ENCODE measurements at regions not wholly inside any gene's neighbourhood (a gene's known extent, or its start where the extent isn't known, plus 50 kb on each side); places are given as distances from the start of the nearest gene placed in this dataset.
"Not testable (repeated sequence)": the region's sequence is repeated elsewhere in the genome, so short reads cannot be mapped to it uniquely, and the experiment has no call there.

- H3K27ac ChIP-seq (ENCODE audit: low read depth in 1 of 2, low read length in 2 of 2); H3K36me3 Mint-ChIP-seq (ENCODE audit: low read depth); CTCF ChIA-PET; H3K9me3 ChIP-seq (ENCODE audit: control insufficient read depth in 1 of 2, insufficient read depth in 1 of 2, low read length in 2 of 2); POLR2A ChIA-PET; H3K27me3 ChIP-seq (ENCODE audit: control insufficient read depth in 1 of 2, insufficient read depth in 2 of 2, low read length in 2 of 2); H3K27me3 Mint-ChIP-seq; H3K4me1 Mint-ChIP-seq (ENCODE audit: low read depth); H3K36me3 ChIP-seq (ENCODE audit: insufficient read depth, low read length); H3K4me1 ChIP-seq (ENCODE audit: insufficient read depth, low read length); intact Hi-C loops (cut with DNase I, micrococcal nuclease); ATAC-seq (ENCODE audit: poor library complexity); H3K9me3 Mint-ChIP-seq; H3K27ac Mint-ChIP-seq; H3K4me3 ChIP-seq (ENCODE audit: low read length); H3K4me3 Mint-ChIP-seq: not testable (repeated sequence)
- peak in 1 of 14 experiments; percentile 2 for DNase-seq
- TF ChIP-seq CTCF (IDR thresholded peaks at IDR 0.05), result peak; percentile 53
Observed at GRCh38 chr22:16891892-16892291, 66.7 kb upstream of the XKR3 start.

GRCh38 chr22:16876339-16876738 is 51.1 kb upstream of the XKR3 start:
- intact Hi-C loops (cut with DNase I, micrococcal nuclease); CTCF ChIA-PET: not testable (repeated sequence)

More at GRCh38 chr22:16876339-16876738, 51.1 kb upstream of the XKR3 start:
- H3K27me3 ChIP-seq (ENCODE audit: control insufficient read depth in 1 of 2, insufficient read depth in 2 of 2, low read length in 2 of 2); H3K4me3 ChIP-seq (ENCODE audit: low read length); H3K27me3 Mint-ChIP-seq; H3K4me3 Mint-ChIP-seq; DNase-seq; H3K9me3 ChIP-seq (ENCODE audit: control insufficient read depth in 1 of 2, insufficient read depth in 1 of 2, low read length in 2 of 2); H3K36me3 Mint-ChIP-seq (ENCODE audit: low read depth); H3K36me3 ChIP-seq (ENCODE audit: insufficient read depth, low read length); H3K4me1 Mint-ChIP-seq (ENCODE audit: low read depth); ATAC-seq (ENCODE audit: poor library complexity); POLR2A ChIA-PET; H3K4me1 ChIP-seq (ENCODE audit: insufficient read depth, low read length); H3K27ac Mint-ChIP-seq; H3K9me3 Mint-ChIP-seq; H3K27ac ChIP-seq (ENCODE audit: low read depth in 1 of 2, low read length in 2 of 2): not testable (repeated sequence)

All from CD4-positive, alpha-beta T cell (primary cell).